ENCODE measurements at regions not wholly inside any gene's neighbourhood (a gene's known extent, or its start where the extent isn't known, plus 50 kb on each side); places are given as distances from the start of the nearest gene placed in this dataset.

GRCh38 chr6:148169706-148170105, 172.9 kb upstream of the SASH1 start:
- no peak for TF ChIP-seq CTCF (IDR thresholded peaks at IDR 0.05)
- H3K36me3 ChIP-seq, result no peaks in the 10 kb centered on the region
- 85 to 87% methylated on average over 8 of the region's 8 CpGs for WGBS, 2 donors
- H3K4me3 ChIP-seq, result no peak overlapping the region
- intact Hi-C loops (cut with DNase I), result loop anchor here in 9 of 10 donors (5.0 to 10.0 kb wide), 6 partner anchors 293 to 777 kb away; partner anchors contain the start of gene SAMD5 (in 3 of the 9)
- no peak overlapping the region for H3K27ac ChIP-seq
- DNase-seq (no peak), ATAC-seq (no peak)
- no peaks in the 10 kb centered on the region for H3K9me3 ChIP-seq
- H3K27me3 ChIP-seq, result no peaks in the 10 kb centered on the region
- no peaks in the 10 kb centered on the region for H3K4me1 ChIP-seq

- TF ChIP-seq CTCF (IDR thresholded peaks at IDR 0.05), result no peak
- ATAC-seq, result no peak
- intact Hi-C loops (cut with DNase I), result loop anchor here in 1 of 10 donors (5.0 kb wide), 1 partner anchor 292 kb away; no protein-coding TSS in a partner anchor
- DNase-seq, result no peak
- Histone ChIP-seq H3K4me3 (no peak overlapping the region), H3K4me1 (no peaks in the 10 kb centered on the region), H3K27ac (no peak overlapping the region), H3K36me3 (no peaks in the 10 kb centered on the region), H3K27me3 (no peaks in the 10 kb centered on the region), H3K9me3 (no peaks in the 10 kb centered on the region)
- 92 to 98% methylated on average over 1 of the region's 1 CpG for WGBS, 2 donors
Measured at GRCh38 chr6:148170286-148170685, 172.4 kb upstream of the SASH1 start.

GRCh38 chr6:148173548-148173947, 169.1 kb upstream of the SASH1 start:
- intact Hi-C loops (cut with DNase I), result loop anchor here in 1 of 10 donors (5.0 kb wide), 1 partner anchor 289 kb away; no protein-coding TSS in a partner anchor
- no peaks in the 10 kb centered on the region for H3K36me3 ChIP-seq
- no peak overlapping the region for H3K27ac ChIP-seq
- DNase-seq (no peak), ATAC-seq (no peak)
- no peaks in the 10 kb centered on the region for H3K4me1 ChIP-seq
- no peaks in the 10 kb centered on the region for H3K27me3 ChIP-seq
- 80 to 87% methylated on average over 1 of the region's 1 CpG for WGBS, 2 donors
- no peak for TF ChIP-seq CTCF (IDR thresholded peaks at IDR 0.05)
- no peaks in the 10 kb centered on the region for H3K9me3 ChIP-seq
- no peak overlapping the region for H3K4me3 ChIP-seq

- no peak for DNase-seq
- H3K4me3 ChIP-seq, result no peak overlapping the region
- no peaks in the 10 kb centered on the region for H3K9me3 ChIP-seq
- ATAC-seq, result no peak
- no peaks in the 10 kb centered on the region for H3K36me3 ChIP-seq
- H3K27me3 ChIP-seq, result no peaks in the 10 kb centered on the region
- intact Hi-C loops (cut with DNase I), result loop anchor here in 9 of 10 donors (2.0 to 5.0 kb wide), 6 partner anchors 75 to 382 kb away; no protein-coding TSS in a partner anchor
- no peak for TF ChIP-seq CTCF (IDR thresholded peaks at IDR 0.05)
- no peak overlapping the region for H3K27ac ChIP-seq
- WGBS, 2 donors, result 85 to 87% methylated on average over 8 of the region's 8 CpGs
- H3K4me1 ChIP-seq, result no peaks in the 10 kb centered on the region
Measured at GRCh38 chr6:148175550-148176188, 167.0 kb upstream of the SASH1 start.

Data from heart right ventricle (tissue), 16 donors.